NCI-H2029 (cell line): ENCODE measurements at regions not wholly inside any gene's neighbourhood (a gene's known extent, or its start where the extent isn't known, plus 50 kb on each side); places are given as distances from the start of the nearest gene placed in this dataset.
"Not testable (repeated sequence)": the region's sequence is repeated elsewhere in the genome, so short reads cannot be mapped to it uniquely, and the experiment has no call there.

Experiments used
- DNase-seq: peaks from one replicate; lab custom pipeline; 2025; lab: John Stamatoyannopoulos, UW

GRCh38 chr9:714675-715074, 126.8 kb upstream of the DMRT1 start:
- DNase-seq: no peak

DNA sequence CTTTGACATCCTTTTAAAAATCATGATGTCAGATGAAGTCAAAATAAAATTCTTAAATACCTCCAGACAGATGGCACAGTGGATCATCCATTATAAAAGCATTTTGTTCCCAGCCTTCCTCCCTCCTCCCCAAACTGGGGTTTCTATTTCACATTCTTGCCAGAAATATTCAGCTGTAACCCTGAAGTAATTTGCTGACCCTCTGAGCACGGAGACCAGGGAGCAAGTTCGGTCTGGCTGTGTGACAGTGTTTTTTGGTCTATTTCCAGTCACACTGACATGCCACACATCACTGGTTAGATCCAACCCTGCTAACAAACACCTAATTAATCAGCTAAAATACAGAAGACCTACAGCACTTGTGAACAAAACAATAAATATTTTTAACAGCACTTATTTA, 126.2 kb upstream of the DMRT1 start:
- no peak for DNase-seq

- DNase-seq: no peak
Observed at GRCh38 chr9:715743-716400, 125.6 kb upstream of the DMRT1 start.

- no peak for DNase-seq
Observed at GRCh38 chr9:717722-718121, 123.8 kb upstream of the DMRT1 start.

GRCh38 chr9:720239-720881, 121.1 kb upstream of the DMRT1 start:
- DNase-seq: no peak

GRCh38 chr9:722388-722980, 119.0 kb upstream of the DMRT1 start:
- DNase-seq: no peak

DNA sequence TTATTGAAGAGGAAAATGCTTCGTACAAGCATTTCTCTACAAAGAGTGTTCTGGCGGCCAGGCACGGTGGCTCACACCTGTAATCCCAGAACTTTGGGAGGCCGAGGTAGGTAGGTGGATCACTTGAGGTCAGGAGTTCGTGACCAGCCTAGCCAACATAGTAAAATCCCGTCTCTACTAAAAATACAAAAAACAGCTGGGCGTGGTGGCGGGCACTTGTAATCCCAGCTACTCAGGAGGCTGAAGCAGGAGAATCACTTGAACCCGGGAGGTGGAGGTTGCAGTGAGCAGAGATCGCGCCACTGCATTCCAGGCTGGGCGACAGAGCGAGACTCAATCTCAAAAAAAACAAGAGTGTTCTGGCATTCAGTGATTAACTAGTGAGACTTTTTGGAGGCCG, 117.0 kb upstream of the DMRT1 start:
- DNase-seq: not testable (repeated sequence)

DNA sequence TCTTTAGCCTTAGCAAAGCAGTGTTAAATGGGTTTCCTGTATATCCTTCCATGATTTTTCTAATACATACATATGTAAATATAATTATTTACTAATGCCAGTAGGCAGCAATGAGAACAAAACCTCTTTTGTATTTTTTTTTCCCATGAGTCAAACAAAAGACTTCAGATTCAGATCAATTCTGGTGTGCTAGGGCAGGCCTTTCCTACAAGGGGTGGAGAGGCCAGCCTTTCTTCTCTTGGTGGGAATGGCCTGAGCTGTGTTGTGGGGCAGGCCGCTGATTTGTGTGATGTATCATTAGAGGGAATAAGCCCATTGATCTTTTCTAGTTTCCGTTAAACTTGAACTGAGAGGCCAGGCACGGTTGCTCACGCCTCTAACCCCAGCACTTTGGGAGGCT, 115.5 kb upstream of the DMRT1 start:
- no peak for DNase-seq

DNA sequence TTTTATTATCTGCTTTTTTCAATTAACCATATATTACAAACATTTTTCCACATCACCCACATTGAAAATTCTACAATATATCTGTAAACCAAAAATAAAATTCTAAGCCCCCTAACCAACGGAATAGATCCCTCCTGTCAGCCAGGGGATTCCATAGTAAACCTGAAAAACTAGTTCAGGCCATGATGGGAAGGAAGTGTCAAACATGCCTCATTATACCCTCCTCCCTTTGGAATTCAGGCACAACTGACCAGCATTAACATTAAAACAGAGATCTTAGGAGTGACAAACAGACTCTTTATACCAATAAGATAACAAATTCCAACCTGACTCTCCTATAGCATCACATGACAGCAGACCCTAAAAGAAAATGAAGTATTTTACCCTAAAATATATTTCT, 113.7 kb upstream of the DMRT1 start:
- no peak for DNase-seq

DNA sequence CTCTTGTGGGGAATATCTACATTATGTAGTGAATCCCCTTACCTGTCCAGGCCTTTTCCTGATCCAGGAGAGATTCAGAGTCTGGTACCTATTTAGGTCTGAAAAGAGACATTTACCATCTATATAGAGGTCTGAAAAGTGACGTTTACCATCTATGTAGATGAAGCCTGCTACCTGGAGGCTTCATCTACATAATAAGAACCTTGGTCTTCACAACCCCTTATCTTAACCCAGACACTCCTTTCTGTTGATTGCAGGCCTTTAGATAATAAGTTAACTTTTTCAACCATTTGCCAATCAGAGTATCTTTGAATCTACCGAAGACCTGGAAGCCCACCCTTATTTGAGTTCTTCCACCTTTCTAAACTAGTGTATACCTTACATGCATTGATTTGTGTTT, 113.0 kb upstream of the DMRT1 start:
- no peak for DNase-seq

DNA sequence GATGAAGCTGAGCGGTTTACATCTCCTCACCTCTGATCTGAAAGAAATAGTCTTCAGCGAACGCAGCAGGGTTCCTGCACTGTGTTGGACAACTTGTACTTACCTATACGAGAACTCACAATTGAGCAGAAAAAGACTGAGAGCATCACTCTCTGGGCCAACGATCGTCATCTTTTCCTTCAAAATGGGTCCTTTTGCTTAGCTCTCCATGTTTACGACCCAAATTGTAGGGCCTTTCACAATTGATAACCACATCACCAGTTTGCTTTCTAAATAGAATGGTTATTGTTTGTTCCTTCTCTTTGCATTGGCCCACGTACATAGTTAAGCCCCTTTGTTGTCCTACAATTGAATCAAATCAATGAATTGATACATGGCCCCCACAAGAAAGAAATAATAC, 110.0 kb upstream of the DMRT1 start:
- DNase-seq: no peak

- no peak for DNase-seq
Observed at GRCh38 chr9:734831-735511, 106.5 kb upstream of the DMRT1 start.

- no peak for DNase-seq
Observed at GRCh38 chr9:737400-738120, 103.9 kb upstream of the DMRT1 start.

DNA sequence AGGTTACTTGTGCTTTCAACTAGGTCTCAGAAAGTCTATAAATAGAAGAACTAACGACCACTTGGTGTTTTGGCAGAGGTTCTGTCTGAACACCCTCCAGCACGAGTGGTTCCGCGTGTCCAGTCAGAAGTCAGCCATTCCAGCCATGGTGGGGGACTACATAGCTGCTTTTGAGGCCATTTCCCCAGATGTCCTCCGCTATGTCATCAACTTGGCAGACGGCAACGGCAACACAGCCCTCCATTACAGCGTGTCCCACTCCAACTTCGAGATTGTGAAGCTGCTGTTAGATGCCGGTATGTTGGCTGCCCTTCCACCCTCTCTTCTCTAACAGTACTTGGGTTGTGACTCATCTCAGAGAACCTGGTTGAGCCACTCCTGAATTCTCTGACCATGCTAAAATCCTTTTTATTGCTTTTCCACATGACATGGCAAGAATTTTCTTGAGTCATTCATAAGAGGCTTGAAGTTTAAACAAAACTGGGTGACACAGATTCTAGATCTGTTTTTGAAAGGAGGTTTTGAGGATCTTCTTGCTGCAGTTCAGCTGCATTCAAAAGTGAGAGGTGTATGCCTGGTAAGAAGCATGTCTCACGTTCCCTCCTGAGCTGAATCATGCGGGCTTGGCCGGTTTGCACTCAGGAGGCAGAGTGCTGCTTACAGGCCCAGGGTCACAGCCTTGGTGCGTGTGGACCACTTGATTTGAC, 103.1 kb upstream of the DMRT1 start:
- DNase-seq: peak; percentile 3

DNA sequence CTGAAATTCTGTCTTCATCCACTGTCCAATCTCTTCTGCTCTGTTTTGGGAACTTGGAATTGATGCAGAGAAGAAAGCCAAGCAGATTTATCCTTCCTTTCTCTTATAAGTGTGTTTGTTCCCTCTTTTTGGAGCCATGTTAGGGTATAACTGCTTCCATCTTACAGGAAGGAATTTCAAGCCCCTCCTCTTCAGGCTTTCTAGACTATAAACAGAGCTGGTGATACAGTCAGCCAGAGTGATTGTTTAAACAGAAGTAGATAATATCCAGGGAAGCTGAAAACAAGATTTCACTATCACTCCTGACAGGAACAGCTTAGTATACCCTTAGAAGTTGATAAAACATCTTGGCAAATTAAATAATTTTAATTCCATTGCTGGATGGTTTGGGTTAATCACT, 102.1 kb upstream of the DMRT1 start:
- DNase-seq: no peak

- no peak for DNase-seq
Observed at GRCh38 chr9:740221-740620, 101.3 kb upstream of the DMRT1 start.

GRCh38 chr9:742104-742503, 99.4 kb upstream of the DMRT1 start:
- no peak for DNase-seq

- no peak for DNase-seq
Observed at GRCh38 chr9:742914-743589, 98.4 kb upstream of the DMRT1 start.

GRCh38 chr9:744046-744712, 97.3 kb upstream of the DMRT1 start:
- no peak for DNase-seq

DNA sequence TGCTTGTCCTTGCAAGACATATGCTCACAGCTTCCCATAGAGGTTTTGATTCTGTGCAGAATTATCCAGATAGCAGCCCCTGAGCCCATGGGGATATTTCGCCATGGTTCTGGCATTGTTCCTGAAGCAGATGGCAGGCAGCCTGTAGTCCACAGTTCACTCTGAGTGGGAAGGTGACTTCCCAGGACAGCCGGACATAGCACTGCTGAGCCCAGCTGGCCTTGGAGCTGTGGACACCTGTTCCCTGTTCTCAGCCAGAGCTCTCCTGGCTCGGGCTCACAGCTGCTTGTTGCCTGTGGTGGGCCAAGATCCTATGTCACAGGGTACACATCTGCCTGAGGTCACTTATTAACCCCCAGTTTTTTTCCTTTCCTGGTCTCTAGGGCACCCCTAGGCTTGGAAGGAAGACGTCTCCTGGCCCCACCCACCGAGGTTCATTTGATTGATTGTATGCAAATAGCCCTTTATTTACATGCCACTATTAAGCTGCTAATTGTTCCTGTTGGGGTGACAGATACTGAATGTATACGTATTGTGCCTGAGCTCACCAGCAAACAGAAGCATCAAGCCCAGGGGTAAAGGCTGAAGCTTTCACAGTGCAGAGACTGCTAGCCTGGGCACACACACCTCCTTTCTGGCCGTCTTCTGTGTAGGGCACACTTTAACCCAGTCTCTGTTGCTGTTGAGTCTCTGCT, 96.6 kb upstream of the DMRT1 start:
- no peak for DNase-seq
